Naive thymus-derived CD4-positive, alpha-beta T cell (primary cell): ENCODE measurements at regions not wholly inside any gene's neighbourhood (a gene's known extent, or its start where the extent isn't known, plus 50 kb on each side); places are given as distances from the start of the nearest gene placed in this dataset.

ENCODE experiments used
- ATAC-seq: fragments of 150-1000 bp; cut with Tn5 transposase; 2 replicates; pipeline ENCODE4 v1.10.0; 2021; ENCODE audit warnings: mild to moderate bottlenecking, moderate library complexity
- CTCF ChIA-PET: fragments of 350-600 bp; sonication (Branson Sonifier 250); formaldehyde crosslinking; loops from one replicate; lab custom pipeline; 2021; ENCODE audit warnings: antibody characterized with exemption; lab: Charles Lee
- POLR2A ChIA-PET: fragments of 350-600 bp; sonication (Branson Sonifier 250); formaldehyde crosslinking; loops from one replicate; lab custom pipeline; 2021; ENCODE audit warnings: antibody characterized with exemption, inconsistent platforms; lab: Charles Lee
- DNase-seq, 9 donors: peaks; one replicate each; pipeline versions ENCODE4 v3.0.0 to v3.0.0-alpha.2; 2020 to 2022; ENCODE audit warnings: mixed read lengths in 1 of 9
- H3K27ac ChIP-seq: one replicate; pipeline ENCODE4 v1.7.0; 2013; ENCODE audit warnings: mild to moderate bottlenecking, low read depth, low read length, moderate library complexity
- H3K27me3 ChIP-seq, 2 donors: one replicate each; pipeline ENCODE4 v1.7.0; 2013; ENCODE audit warnings: low read length in 2 of 2, mild to moderate bottlenecking in 2 of 2, moderate library complexity in 2 of 2; ENCODE audit not compliant: control insufficient read depth in 2 of 2, insufficient read depth in 2 of 2
- H3K36me3 ChIP-seq, 3 experiments: 1 replicate in 2 of 3; 2 replicates in 1 of 3; pipeline ENCODE4 v1.7.0; 2013; ENCODE audit warnings: low read length in 3 of 3, mild to moderate bottlenecking in 3 of 3, moderate library complexity in 1 of 3; ENCODE audit not compliant: insufficient read depth in 3 of 3, control insufficient read depth in 2 of 3
- H3K4me1 ChIP-seq, 2 donors: one replicate each; pipeline ENCODE4 v1.7.0; 2013; ENCODE audit warnings: low read length in 2 of 2, mild to moderate bottlenecking in 2 of 2, moderate library complexity in 1 of 2; ENCODE audit not compliant: control insufficient read depth in 2 of 2, insufficient read depth in 2 of 2
- H3K4me3 ChIP-seq: 2 replicates; pipeline ENCODE4 v1.7.0; 2013; ENCODE audit warnings: mild to moderate bottlenecking, low read length
- H3K9me3 ChIP-seq, 3 experiments: 1 replicate in 2 of 3; 2 replicates in 1 of 3; pipeline ENCODE4 v1.7.0; 2013; ENCODE audit warnings: low read length in 3 of 3; ENCODE audit not compliant: control insufficient read depth in 2 of 3
- H3K27ac Mint-ChIP-seq, 9 donors: one replicate each; pipeline ENCODE4 v1.8.0; 2020 to 2022; ENCODE audit warnings: mixed read lengths in 9 of 9, mild to moderate bottlenecking in 8 of 9, moderate library complexity in 5 of 9, inconsistent platforms in 2 of 9
- H3K27me3 Mint-ChIP-seq, 5 donors: one replicate each; pipeline ENCODE4 v1.8.0; 2021 to 2022; ENCODE audit warnings: mixed read lengths in 5 of 5, mild to moderate bottlenecking in 1 of 5
- H3K36me3 Mint-ChIP-seq, 5 donors: one replicate each; pipeline ENCODE4 v1.8.0; 2020 to 2022; ENCODE audit warnings: mixed read lengths in 5 of 5, mild to moderate bottlenecking in 3 of 5, inconsistent platforms in 1 of 5
- H3K4me1 Mint-ChIP-seq, 7 donors: one replicate each; pipeline ENCODE4 v1.8.0; 2020 to 2022; ENCODE audit warnings: mixed read lengths in 7 of 7, mild to moderate bottlenecking in 3 of 7, inconsistent platforms in 1 of 7
- H3K4me3 Mint-ChIP-seq, 10 donors: one replicate each; pipeline ENCODE4 v1.8.0; 2020 to 2022; ENCODE audit warnings: mild to moderate bottlenecking in 10 of 10, mixed read lengths in 10 of 10, moderate library complexity in 6 of 10, inconsistent platforms in 2 of 10
- H3K9me3 Mint-ChIP-seq, 11 donors: one replicate each; pipeline ENCODE4 v1.8.0; 2020 to 2022; ENCODE audit warnings: mixed read lengths in 11 of 11, mild to moderate bottlenecking in 4 of 11, inconsistent platforms in 1 of 11, moderate library complexity in 1 of 11
- intact Hi-C, 2 donors: fragments of 100-400 bp; cut with micrococcal nuclease; formaldehyde crosslinking; loops; one replicate each; pipeline ENCODE4 v1.15.1; 2023

GRCh38 chr7:19375976-19376375 is 230.8 kb upstream of the FERD3L start:
- H3K27ac ChIP-seq = no peak overlapping the region
- CTCF ChIA-PET = no interaction called here
- no peaks in the 10 kb centered on the region for H3K4me1 Mint-ChIP-seq
- no peaks in the 10 kb centered on the region for H3K27me3 Mint-ChIP-seq
- H3K27me3 ChIP-seq = no peaks in the 10 kb centered on the region
- H3K4me1 ChIP-seq = no peaks in the 10 kb centered on the region
- H3K9me3 ChIP-seq = no peaks in the 10 kb centered on the region
- DNase-seq = no peak
- no peak overlapping the region for H3K4me3 ChIP-seq
- no peaks in the 10 kb centered on the region for H3K36me3 ChIP-seq
- H3K36me3 Mint-ChIP-seq = peaks cover 0 to 4% (median 0%) of the 10 kb centered on the region in 5 donors
- no peak for ATAC-seq
- POLR2A ChIA-PET = no interaction called here
- no peak overlapping the region for H3K4me3 Mint-ChIP-seq
- no peak overlapping the region for H3K27ac Mint-ChIP-seq
- peaks cover 0 to 17% (median 3%) of the 10 kb centered on the region in 11 donors for H3K9me3 Mint-ChIP-seq
- intact Hi-C loops = no loop called here

GRCh38 chr7:19373334-19373733 is 228.1 kb upstream of the FERD3L start:
- H3K9me3 Mint-ChIP-seq = peaks cover 0 to 17% (median 3%) of the 10 kb centered on the region in 11 donors
- H3K4me1 ChIP-seq = no peaks in the 10 kb centered on the region
- ChIA-PET CTCF (no interaction called here), POLR2A (no interaction called here)
- H3K36me3 Mint-ChIP-seq = peaks cover 0 to 4% (median 0%) of the 10 kb centered on the region in 5 donors
- no peaks in the 10 kb centered on the region for H3K36me3 ChIP-seq
- H3K27ac ChIP-seq = no peak overlapping the region
- H3K27me3 Mint-ChIP-seq = no peaks in the 10 kb centered on the region
- no peaks in the 10 kb centered on the region for H3K27me3 ChIP-seq
- no peaks in the 10 kb centered on the region for H3K4me1 Mint-ChIP-seq
- H3K9me3 ChIP-seq = no peaks in the 10 kb centered on the region
- no peak for DNase-seq
- no peak for ATAC-seq
- no peak overlapping the region for H3K4me3 Mint-ChIP-seq
- no peak overlapping the region for H3K4me3 ChIP-seq
- no peak overlapping the region for H3K27ac Mint-ChIP-seq
- intact Hi-C loops = no loop called here

- no peaks in the 10 kb centered on the region for H3K36me3 Mint-ChIP-seq
- H3K4me3 Mint-ChIP-seq = no peak overlapping the region
- intact Hi-C loops = no loop called here
- H3K27me3 ChIP-seq = no peaks in the 10 kb centered on the region
- no peaks in the 10 kb centered on the region for H3K27me3 Mint-ChIP-seq
- ChIA-PET POLR2A (no interaction called here), CTCF (no interaction called here)
- ATAC-seq (no peak), DNase-seq (no peak)
- no peak overlapping the region for H3K27ac ChIP-seq
- no peaks in the 10 kb centered on the region for H3K4me1 ChIP-seq
- no peaks in the 10 kb centered on the region for H3K4me1 Mint-ChIP-seq
- H3K9me3 ChIP-seq = no peaks in the 10 kb centered on the region
- H3K27ac Mint-ChIP-seq = no peak overlapping the region
- H3K36me3 ChIP-seq = no peaks in the 10 kb centered on the region
- H3K4me3 ChIP-seq = no peak overlapping the region
- peaks cover 0 to 9% (median 0%) of the 10 kb centered on the region in 11 donors for H3K9me3 Mint-ChIP-seq
Observed at GRCh38 chr7:19369806-19370205, 224.6 kb upstream of the FERD3L start.

GRCh38 chr7:19369182-19369581 is 224.0 kb upstream of the FERD3L start:
- Mint-ChIP-seq H3K27ac (no peak overlapping the region), H3K27me3 (no peaks in the 10 kb centered on the region), H3K4me1 (no peaks in the 10 kb centered on the region), H3K9me3 (peaks cover 0 to 7% (median 0%) of the 10 kb centered on the region in 11 donors), H3K36me3 (no peaks in the 10 kb centered on the region), H3K4me3 (no peak overlapping the region)
- Histone ChIP-seq H3K27me3 (no peaks in the 10 kb centered on the region), H3K4me1 (no peaks in the 10 kb centered on the region), H3K27ac (no peak overlapping the region), H3K9me3 (no peaks in the 10 kb centered on the region), H3K36me3 (no peaks in the 10 kb centered on the region), H3K4me3 (no peak overlapping the region)
- ATAC-seq (no peak), DNase-seq (no peak)
- POLR2A ChIA-PET = no interaction called here
- intact Hi-C loops = no loop called here
- CTCF ChIA-PET = no interaction called here

- Histone ChIP-seq H3K27ac (no peak overlapping the region), H3K36me3 (no peaks in the 10 kb centered on the region), H3K27me3 (no peaks in the 10 kb centered on the region), H3K4me3 (no peak overlapping the region), H3K4me1 (no peaks in the 10 kb centered on the region), H3K9me3 (no peaks in the 10 kb centered on the region)
- no peak for ATAC-seq
- Mint-ChIP-seq H3K4me3 (no peak overlapping the region), H3K27me3 (no peaks in the 10 kb centered on the region), H3K36me3 (no peaks in the 10 kb centered on the region), H3K27ac (no peak overlapping the region), H3K9me3 (peaks cover 0 to 6% (median 0%) of the 10 kb centered on the region in 11 donors), H3K4me1 (no peaks in the 10 kb centered on the region)
- DNase-seq = no peak
- POLR2A ChIA-PET = no interaction called here
- intact Hi-C loops = no loop called here
- CTCF ChIA-PET = no interaction called here
Observed at GRCh38 chr7:19368491-19368925, 223.3 kb upstream of the FERD3L start.

- intact Hi-C loops = no loop called here
- Histone ChIP-seq H3K27ac (no peak overlapping the region), H3K4me1 (no peaks in the 10 kb centered on the region), H3K27me3 (no peaks in the 10 kb centered on the region), H3K9me3 (no peaks in the 10 kb centered on the region), H3K4me3 (no peak overlapping the region), H3K36me3 (no peaks in the 10 kb centered on the region)
- Mint-ChIP-seq H3K9me3 (peaks cover 0 to 5% (median 0%) of the 10 kb centered on the region in 11 donors), H3K36me3 (no peaks in the 10 kb centered on the region), H3K4me1 (no peaks in the 10 kb centered on the region), H3K27me3 (no peaks in the 10 kb centered on the region), H3K4me3 (no peak overlapping the region), H3K27ac (no peak overlapping the region)
- ATAC-seq = no peak
- DNase-seq = no peak
- CTCF ChIA-PET = no interaction called here
- POLR2A ChIA-PET = no interaction called here
Observed at GRCh38 chr7:19364950-19365349, 219.7 kb upstream of the FERD3L start.

- no peak for DNase-seq
- POLR2A ChIA-PET = no interaction called here
Observed at GRCh38 chr7:19362099-19362498, 216.9 kb upstream of the FERD3L start.

More at GRCh38 chr7:19362099-19362498, 216.9 kb upstream of the FERD3L start:
- no peaks in the 10 kb centered on the region for H3K4me1 ChIP-seq
- Mint-ChIP-seq H3K27me3 (no peaks in the 10 kb centered on the region), H3K36me3 (no peaks in the 10 kb centered on the region), H3K27ac (no peak overlapping the region), H3K4me3 (no peak overlapping the region), H3K4me1 (no peaks in the 10 kb centered on the region), H3K9me3 (peaks cover 0 to 5% (median 0%) of the 10 kb centered on the region in 11 donors)
- no peak for ATAC-seq
- no peaks in the 10 kb centered on the region for H3K9me3 ChIP-seq
- no peaks in the 10 kb centered on the region for H3K27me3 ChIP-seq
- H3K27ac ChIP-seq = no peak overlapping the region
- H3K4me3 ChIP-seq = no peak overlapping the region
- no peaks in the 10 kb centered on the region for H3K36me3 ChIP-seq
- CTCF ChIA-PET = no interaction called here
- intact Hi-C loops = no loop called here
